SK-N-SH treated with all-trans-retinoic acid at 6 μM for 48 hours (cell line): ENCODE measurements at regions not wholly inside any gene's neighbourhood (a gene's known extent, or its start where the extent isn't known, plus 50 kb on each side); places are given as distances from the start of the nearest gene placed in this dataset.

ENCODE experiments used
- BACH2 ChIP-seq: fragments of 250-450 bp; sonication (Bioruptor Pico); IDR thresholded peaks from 2 replicates; pipeline ENCODE4 v1.9.0; 2021; ENCODE audit warnings: mild to moderate bottlenecking, borderline replicate concordance
- CREB5 ChIP-seq: fragments of 250-450 bp; sonication (Bioruptor Pico); IDR thresholded peaks from 2 replicates; pipeline ENCODE4 v1.5.1; 2020; ENCODE audit warnings: low read depth, mild to moderate bottlenecking, moderate library complexity
- CSDC2 ChIP-seq: fragments of 250-450 bp; sonication (Bioruptor Pico); IDR thresholded peaks from 2 replicates; pipeline ENCODE4 v1.5.0; 2020; ENCODE audit warnings: mild to moderate bottlenecking, moderate library complexity
- GLIS3 ChIP-seq: fragments of 250-450 bp; sonication (Bioruptor Pico); IDR thresholded peaks from 2 replicates; pipeline ENCODE4 v1.5.0; 2020; ENCODE audit warnings: mild to moderate bottlenecking, moderate library complexity
- PATZ1 ChIP-seq: fragments of 250-450 bp; sonication (Bioruptor Pico); IDR thresholded peaks from 2 replicates; pipeline ENCODE4 v1.8.0; 2020; ENCODE audit warnings: mild to moderate bottlenecking, moderate library complexity, borderline replicate concordance
- PPARA ChIP-seq: fragments of 250-450 bp; sonication (Bioruptor Pico); IDR thresholded peaks from 2 replicates; pipeline ENCODE4 v1.5.0; 2020; ENCODE audit warnings: mild to moderate bottlenecking, borderline replicate concordance
- RARB ChIP-seq: fragments of 250-450 bp; sonication (Bioruptor Pico); IDR thresholded peaks from 2 replicates; pipeline ENCODE4 v1.8.0; 2021; ENCODE audit warnings: mild to moderate bottlenecking, moderate library complexity
- SNAI2 ChIP-seq: fragments of 250-450 bp; sonication (Bioruptor Pico); IDR thresholded peaks from 2 replicates; pipeline ENCODE4 v1.5.0; 2020; ENCODE audit warnings: mild to moderate bottlenecking, moderate library complexity
- TCF4 ChIP-seq: fragments of 250-450 bp; sonication (Bioruptor Pico); IDR thresholded peaks from 2 replicates; pipeline ENCODE4 v1.8.0; 2021; ENCODE audit warnings: mild to moderate bottlenecking, moderate library complexity, borderline replicate concordance
- TOX ChIP-seq: fragments of 250-450 bp; sonication (Bioruptor Pico); IDR thresholded peaks from 2 replicates; pipeline ENCODE4 v1.8.0; 2021; ENCODE audit warnings: mild to moderate bottlenecking, moderate library complexity, borderline replicate concordance
- ZFP3 ChIP-seq: fragments of 250-450 bp; sonication (Bioruptor Pico); IDR thresholded peaks from 2 replicates; pipeline ENCODE4 v1.5.0; 2020; ENCODE audit warnings: mild to moderate bottlenecking, moderate library complexity
- ZFP30 ChIP-seq: fragments of 450-650 bp; formaldehyde crosslinking; IDR thresholded peaks from 2 replicates; pipeline ENCODE4 v1.5.0; 2022; ENCODE audit warnings: mild to moderate bottlenecking, moderate library complexity
- ZNF70 ChIP-seq: fragments of 450-650 bp; formaldehyde crosslinking; IDR thresholded peaks from 2 replicates; pipeline ENCODE4 v1.5.0; 2020; ENCODE audit warnings: mild to moderate bottlenecking, moderate library complexity
- ZNF8 ChIP-seq: fragments of 450-650 bp; formaldehyde crosslinking; IDR thresholded peaks from 2 replicates; pipeline ENCODE4 v1.5.0; 2020; ENCODE audit warnings: mild to moderate bottlenecking, moderate library complexity

DNA sequence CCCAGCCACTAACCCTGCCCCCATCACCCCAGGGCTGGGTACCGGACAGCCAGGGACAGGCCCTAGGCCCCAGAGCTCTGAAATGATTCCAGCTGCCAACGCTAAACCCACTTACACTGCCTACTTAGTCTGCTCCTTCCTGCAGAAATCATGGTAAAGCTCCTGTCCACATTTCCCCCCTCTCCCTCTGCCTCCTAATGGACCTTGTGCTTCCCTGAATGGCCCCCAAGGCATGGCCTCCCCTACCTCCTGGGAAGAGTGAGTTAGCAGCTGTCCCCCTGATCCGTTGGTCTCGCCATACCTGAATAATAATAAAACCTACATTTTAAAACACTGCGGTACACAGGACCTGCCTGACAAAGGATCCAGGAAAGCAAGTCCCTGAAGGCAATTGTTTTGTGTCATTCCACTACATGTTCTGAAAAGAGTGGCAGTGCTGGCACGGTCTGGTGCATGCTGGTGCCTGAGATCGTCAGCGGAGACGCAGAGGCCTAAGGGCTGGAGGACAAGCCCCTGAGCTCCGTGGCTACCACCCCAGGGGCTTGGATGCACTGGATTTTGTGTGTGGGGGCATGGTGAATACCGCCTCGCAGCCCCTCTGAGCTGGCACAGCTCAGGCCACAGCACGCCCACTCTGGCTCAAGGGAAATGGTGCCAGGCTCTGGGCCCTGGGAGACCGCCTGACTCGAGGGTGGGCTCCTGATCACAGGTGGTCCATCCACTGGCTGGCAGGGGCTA, 186.3 kb downstream of the CTTN start:
- no peak for TF ChIP-seq PATZ1 (CRISPR knock-in tag)
- TF ChIP-seq CREB5 (CRISPR knock-in tag), result no peak
- TF ChIP-seq RARB, result no peak
- no peak for TF ChIP-seq ZNF70 (CRISPR knock-in tag)
- no peak for TF ChIP-seq ZFP3 (CRISPR knock-in tag)
- TF ChIP-seq SNAI2 (CRISPR knock-in tag), result no peak
- no peak for TF ChIP-seq TOX (CRISPR knock-in tag)
- TF ChIP-seq PPARA (CRISPR knock-in tag), result no peak
- no peak for TF ChIP-seq BACH2
- no peak for TF ChIP-seq GLIS3 (CRISPR knock-in tag)
- TF ChIP-seq ZNF8 (CRISPR knock-in tag), result no peak
- TF ChIP-seq CSDC2, result no peak
- TF ChIP-seq ZFP30 (CRISPR knock-in tag), result no peak
- no peak for TF ChIP-seq TCF4 (CRISPR knock-in tag)
